ENCODE measurements at regions not wholly inside any gene's neighbourhood (a gene's known extent, or its start where the extent isn't known, plus 50 kb on each side); places are given as distances from the start of the nearest gene placed in this dataset.

DNA sequence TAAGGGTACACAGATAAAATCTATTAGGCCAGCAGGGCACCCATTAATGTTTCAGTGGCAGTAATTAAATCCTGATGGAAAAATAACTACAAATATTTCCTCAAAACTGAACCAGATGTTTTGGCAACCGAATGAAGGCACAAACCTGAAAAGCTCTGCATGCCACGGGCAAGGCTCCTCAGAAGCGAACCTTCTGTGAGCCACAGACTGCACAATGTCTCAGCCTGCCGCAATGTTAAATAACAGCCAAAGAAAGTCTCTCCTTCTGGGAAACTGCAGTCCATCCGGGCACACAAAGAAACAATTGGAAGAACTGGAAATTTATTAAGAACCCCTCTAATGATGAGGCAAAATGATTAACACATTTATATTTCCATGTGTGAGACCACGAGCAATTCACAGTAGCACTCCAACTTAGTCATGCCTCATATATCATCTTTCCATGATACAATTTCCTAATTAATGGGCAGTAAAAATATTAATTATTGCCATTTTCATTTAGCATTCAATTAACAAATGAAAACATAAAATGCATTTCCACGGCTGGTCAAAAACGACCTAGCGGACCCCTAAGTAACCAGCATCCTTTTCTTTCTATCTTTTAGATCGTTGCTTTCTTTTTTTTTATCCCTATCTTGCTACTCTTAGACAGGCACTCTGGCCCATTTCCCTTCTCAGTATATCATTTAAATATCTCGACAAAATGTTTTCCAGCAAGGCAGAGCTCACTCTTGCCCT, 237.5 kb downstream of the EPHA4 start:
- Histone ChIP-seq H3K36me3 (replicated peaks in 1 of 2) (no peaks in the 10 kb centered on the region), H3K9me3 (replicated peaks in 1 of 3) (no peaks in the 10 kb centered on the region), H3K4me3 (no peak overlapping the region), H3K27me3 (no peaks in the 10 kb centered on the region), H3K4me1 (replicated peaks in 1 of 2) (no peaks in the 10 kb centered on the region), H3K27ac (no peak overlapping the region)
- no peak for DNase-seq
- WGBS, 4 donors = 71 to 78% (median 76%) methylated on average over 11 of the region's 11 CpGs
- intact Hi-C loops (cut with DNase I) = no loop called here
- TF ChIP-seq, protein P1, sequence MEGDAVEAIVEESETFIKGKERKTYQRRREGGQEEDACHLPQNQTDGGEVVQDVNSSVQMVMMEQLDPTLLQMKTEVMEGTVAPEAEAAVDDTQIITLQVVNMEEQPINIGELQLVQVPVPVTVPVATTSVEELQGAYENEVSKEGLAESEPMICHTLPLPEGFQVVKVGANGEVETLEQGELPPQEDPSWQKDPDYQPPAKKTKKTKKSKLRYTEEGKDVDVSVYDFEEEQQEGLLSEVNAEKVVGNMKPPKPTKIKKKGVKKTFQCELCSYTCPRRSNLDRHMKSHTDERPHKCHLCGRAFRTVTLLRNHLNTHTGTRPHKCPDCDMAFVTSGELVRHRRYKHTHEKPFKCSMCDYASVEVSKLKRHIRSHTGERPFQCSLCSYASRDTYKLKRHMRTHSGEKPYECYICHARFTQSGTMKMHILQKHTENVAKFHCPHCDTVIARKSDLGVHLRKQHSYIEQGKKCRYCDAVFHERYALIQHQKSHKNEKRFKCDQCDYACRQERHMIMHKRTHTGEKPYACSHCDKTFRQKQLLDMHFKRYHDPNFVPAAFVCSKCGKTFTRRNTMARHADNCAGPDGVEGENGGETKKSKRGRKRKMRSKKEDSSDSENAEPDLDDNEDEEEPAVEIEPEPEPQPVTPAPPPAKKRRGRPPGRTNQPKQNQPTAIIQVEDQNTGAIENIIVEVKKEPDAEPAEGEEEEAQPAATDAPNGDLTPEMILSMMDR (IDR thresholded peaks at IDR 0.05) = no peak
- TF ChIP-seq POLR2A (IDR thresholded peaks at IDR 0.05) = no peak

DNA sequence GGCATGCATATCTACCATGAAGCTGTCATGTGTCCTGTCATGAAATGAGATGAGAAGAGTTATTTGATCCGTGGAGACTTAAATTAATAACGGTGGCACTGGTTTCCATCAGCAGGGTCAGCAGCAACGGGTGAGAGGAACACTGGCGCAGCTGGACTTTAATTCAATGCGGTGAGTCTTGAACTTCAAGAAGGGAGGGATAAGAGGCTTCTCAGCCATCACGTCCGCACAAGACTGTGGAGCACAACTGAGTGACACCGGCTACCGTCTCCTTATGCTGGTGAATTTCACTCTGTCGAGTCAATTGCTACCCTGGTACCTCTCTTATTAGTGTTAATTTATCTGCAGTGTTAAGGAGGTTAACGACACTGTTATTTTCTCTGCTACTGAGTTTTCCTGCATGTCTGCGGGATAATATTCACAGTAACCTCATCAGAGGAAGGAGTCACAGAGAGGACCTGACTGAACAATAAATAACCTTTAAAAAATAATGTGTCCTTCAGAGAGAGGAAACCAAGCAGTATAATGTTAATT, 236.8 kb downstream of the EPHA4 start:
- Histone ChIP-seq H3K4me3 (no peak overlapping the region), H3K9me3 (replicated peaks in 1 of 3) (no peaks in the 10 kb centered on the region), H3K4me1 (replicated peaks in 1 of 2) (no peaks in the 10 kb centered on the region), H3K27me3 (no peaks in the 10 kb centered on the region), H3K27ac (no peak overlapping the region), H3K36me3 (replicated peaks in 1 of 2) (no peaks in the 10 kb centered on the region)
- intact Hi-C loops (cut with DNase I) = no loop called here
- DNase-seq = no peak
- WGBS, 4 donors = 66 to 72% (median 68%) methylated on average over 12 of the region's 12 CpGs
- TF ChIP-seq, protein P1 (IDR thresholded peaks at IDR 0.05) = no peak
- no peak for TF ChIP-seq POLR2A (IDR thresholded peaks at IDR 0.05)

DNA sequence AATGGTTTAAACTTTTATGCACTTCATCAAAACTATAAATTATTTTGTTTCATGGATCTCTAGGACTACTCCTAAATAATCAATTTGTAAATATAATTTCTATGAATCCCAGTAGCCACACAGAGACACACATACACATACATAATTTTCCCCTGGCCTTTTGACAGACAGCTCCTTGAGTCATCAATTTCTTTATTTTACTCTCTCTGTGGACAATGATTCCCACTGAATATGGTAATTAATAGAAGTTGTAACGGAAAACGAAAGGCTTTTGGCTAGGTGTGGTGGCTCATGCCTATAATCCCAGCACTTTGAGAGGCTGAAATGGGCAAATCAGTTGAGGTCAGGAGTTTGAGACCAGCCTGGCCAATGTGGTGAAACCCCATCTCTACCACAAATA, 235.1 kb downstream of the EPHA4 start:
- no peak for TF ChIP-seq POLR2A (IDR thresholded peaks at IDR 0.05)
- TF ChIP-seq, protein P1 (IDR thresholded peaks at IDR 0.05) = no peak
- DNase-seq = no peak
- H3K9me3 ChIP-seq (replicated peaks in 1 of 3) = no peaks in the 10 kb centered on the region
- intact Hi-C loops (cut with DNase I) = no loop called here
- no peak overlapping the region for H3K4me3 ChIP-seq
- 75 to 85% (median 78%) methylated on average over 2 of the region's 2 CpGs for WGBS, 4 donors
- H3K27ac ChIP-seq = no peak overlapping the region
- H3K4me1 ChIP-seq (replicated peaks in 1 of 2) = no peaks in the 10 kb centered on the region
- no peaks in the 10 kb centered on the region for H3K36me3 ChIP-seq (replicated peaks in 1 of 2)
- no peaks in the 10 kb centered on the region for H3K27me3 ChIP-seq

DNA sequence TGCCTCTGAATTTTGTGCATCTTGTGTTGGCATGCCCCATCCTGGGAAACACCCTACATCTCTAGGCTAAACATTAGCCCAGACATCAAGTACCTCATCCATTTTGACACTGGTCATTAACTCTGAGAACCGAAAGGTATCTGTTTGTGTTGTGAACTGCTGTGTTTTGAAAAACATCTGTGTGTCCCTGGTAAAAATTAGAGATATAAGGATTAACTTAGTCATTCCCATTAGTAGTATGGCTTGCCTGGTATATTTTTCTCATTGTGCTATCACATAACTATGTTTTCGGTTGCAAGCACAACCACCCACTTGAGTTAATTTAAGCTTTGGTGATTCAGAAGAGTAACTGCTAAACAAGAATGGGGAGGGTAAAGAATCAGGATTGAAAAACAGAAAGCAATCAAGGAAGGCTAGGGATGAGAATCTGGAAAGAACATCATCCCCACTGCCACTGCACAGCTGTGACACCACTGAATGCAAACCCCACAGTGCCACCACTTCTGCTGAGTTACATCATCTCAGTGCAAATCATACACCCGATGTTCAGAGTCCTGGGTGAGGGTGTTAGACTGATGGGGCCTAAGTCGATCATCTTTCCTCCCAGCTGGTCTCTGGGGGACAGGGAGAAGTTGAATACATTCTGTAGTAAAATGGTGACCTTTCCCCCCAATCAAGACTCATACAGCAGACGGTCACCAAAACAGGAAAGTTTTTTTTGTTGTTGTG, 234.0 kb downstream of the EPHA4 start:
- Histone ChIP-seq H3K4me1 (replicated peaks in 1 of 2) (no peaks in the 10 kb centered on the region), H3K9me3 (replicated peaks in 1 of 3) (no peaks in the 10 kb centered on the region), H3K27me3 (no peaks in the 10 kb centered on the region), H3K36me3 (replicated peaks in 1 of 2) (no peaks in the 10 kb centered on the region), H3K27ac (no peak overlapping the region), H3K4me3 (no peak overlapping the region)
- no peak for TF ChIP-seq POLR2A (IDR thresholded peaks at IDR 0.05)
- TF ChIP-seq, protein P1 (IDR thresholded peaks at IDR 0.05) = no peak
- intact Hi-C loops (cut with DNase I) = no loop called here
- DNase-seq = no peak
- WGBS, 4 donors = 84 to 89% (median 89%) methylated on average over 5 of the region's 5 CpGs
